Stimulated activated CD4-positive, alpha-beta T cell treated with anti-CD3 and anti-CD28 coated beads, Interleukin-12 subunit alpha, Interleukin-12 subunit beta, amount 100 ng/mL, for 48 hours (primary cell): ENCODE measurements at regions not wholly inside any gene's neighbourhood (a gene's known extent, or its start where the extent isn't known, plus 50 kb on each side); places are given as distances from the start of the nearest gene placed in this dataset.

Experiments
- DNase-seq, 3 donors: peaks; one replicate each; pipeline ENCODE4 v3.0.0-alpha.2; 2020; ENCODE audit warnings: low read depth in 2 of 3, low spot score in 1 of 3

DNA sequence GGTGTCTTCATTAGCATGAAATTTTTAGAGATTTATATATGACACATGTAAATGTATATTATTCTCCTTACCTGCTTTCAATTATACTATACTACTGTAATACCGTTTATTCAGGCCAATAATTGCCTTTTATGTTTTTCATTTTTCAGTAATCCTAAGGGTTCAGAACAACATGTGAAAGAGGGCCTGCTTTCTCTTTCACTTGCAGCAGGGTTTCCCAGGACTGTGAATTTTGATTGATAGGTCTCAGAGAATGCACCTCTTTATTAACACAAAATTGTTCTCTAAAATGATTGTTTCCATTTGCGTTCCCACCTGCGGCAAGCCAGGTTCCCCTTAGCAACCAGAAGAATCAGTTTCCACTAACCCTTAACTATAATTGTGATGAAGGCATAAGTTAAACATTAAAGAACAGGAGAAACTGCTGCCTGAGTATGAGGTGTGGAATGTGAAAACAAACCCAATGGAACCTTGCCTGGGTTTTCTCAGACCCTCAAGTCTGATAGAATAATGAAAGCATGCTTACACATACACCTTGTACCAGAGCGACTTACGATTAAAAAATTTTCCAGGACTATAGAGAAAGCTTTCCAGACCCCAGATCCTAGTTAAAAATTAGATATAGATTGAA lies 1591.2 kb upstream of the LRRTM1 start:
- DNase-seq = no peak

DNA sequence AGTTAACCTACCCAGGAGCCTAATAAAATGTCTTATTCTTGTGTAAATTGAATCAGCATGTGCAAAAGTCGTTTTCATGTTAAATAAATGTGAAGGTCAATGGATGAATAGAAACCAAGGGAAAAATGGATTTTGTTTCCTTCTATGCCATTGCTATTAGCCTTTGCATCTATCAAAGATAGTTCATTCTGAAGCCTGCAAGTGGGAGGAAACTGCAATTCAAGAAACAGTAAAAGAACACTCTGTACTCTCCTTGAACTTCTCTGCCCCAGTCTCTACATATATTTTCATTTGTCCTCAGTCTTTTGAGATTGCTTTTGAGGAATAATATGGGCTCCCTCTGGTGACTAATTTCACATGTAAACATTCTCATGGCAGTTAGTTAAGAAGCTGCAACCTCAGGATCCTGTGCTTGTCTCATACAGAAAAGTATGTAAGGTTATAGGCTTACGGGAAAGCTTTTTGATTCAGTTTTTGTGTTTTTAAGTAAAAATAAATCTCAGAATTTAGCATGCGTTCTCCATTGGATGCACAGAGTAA lies 1590.0 kb upstream of the LRRTM1 start:
- DNase-seq = no peak

DNA sequence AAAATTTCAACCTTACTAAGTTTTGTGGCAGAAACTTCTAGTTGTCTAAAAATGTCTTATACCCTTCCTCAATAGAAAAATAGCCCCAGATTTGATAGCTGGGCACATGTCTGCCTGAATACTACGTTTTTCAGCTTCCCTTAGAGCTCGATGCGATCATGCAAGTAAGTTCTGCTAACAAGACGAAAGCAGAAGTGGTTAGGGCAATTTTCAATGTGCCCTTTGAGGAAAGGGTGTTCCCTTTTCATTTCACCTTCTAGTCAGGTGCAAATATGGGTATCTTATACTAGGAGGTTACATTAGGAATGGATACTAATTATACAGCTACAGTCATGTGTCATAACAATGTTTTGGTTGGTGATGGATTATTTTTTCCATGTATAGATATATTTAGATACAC lies 1572.1 kb upstream of the LRRTM1 start:
- no peak for DNase-seq

DNA sequence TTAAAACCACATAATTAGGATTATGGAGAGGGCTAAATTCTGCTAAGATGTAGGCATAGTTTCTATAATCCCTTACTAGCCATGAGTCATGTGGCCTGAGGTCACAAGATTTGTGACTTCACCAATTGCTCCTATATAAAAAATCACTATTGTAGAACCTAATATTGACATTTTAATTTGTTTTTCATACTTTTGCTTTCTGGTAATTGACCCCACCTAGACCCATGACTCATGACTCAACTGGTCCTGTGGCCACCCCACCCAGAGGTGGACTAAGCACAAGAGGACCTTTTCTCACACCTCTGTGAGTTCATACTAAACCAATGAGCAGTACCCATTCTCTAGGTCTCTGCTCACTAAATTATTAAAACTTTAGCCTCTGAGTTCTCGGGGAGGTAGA lies 1567.5 kb upstream of the LRRTM1 start:
- DNase-seq = no peak

DNA sequence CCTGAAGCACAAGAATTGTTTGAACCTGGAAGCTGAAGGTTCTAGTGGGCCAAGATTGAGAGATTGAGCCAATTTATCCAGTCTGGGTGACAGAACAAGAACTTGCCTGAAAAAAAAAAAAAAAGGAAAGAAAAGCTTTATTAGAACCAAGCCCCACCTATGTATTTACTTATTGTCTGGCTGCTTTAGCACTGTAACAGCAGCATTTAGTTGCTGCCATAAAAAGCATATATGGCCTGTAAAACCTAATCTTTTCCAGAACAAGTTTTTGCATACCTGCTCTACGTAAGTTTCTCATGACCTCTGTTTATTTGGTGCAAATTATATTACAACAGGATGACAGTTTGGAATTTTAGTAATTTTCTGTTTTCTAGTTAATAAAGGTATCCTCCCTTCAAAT lies 1565.6 kb upstream of the LRRTM1 start:
- no peak for DNase-seq

DNA sequence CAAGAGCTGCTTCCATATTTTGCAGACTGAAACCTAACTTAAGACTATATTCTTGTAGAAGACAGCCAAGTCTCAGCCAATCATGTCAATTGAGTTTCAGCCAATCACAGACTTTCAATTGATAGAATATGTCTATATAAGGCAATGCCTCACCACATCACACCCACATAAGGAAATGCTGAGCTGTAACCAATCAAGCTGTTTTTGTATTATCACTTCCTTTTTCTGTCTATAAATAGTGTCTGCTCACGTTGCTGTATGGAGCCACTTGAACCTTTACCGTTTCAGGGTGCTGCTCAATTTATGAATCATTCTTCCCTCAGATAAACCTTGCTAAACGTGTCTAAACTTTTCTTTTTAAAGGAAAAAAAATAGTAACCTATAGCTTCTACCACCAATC lies 1554.4 kb upstream of the LRRTM1 start:
- no peak for DNase-seq

DNA sequence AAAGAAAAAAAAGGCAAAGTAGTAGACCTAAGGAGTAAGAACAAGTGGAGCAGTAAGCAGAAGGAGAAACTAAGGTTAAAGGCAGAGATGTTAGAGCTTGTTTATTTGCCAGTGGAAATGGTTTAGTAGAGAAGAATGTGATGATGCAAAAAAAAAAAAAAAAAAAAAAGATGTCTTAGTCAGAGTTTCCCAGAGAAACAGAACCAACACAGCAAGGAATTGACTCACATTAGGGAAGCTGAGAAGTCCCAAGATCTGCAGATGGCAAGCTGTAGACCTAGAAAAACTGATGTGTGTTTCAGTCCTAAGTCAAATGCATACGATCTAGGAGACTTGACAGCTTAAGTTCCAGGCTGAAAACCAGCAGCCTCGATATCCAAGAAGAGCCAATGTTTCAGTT lies 1548.8 kb upstream of the LRRTM1 start:
- DNase-seq = no peak

DNA sequence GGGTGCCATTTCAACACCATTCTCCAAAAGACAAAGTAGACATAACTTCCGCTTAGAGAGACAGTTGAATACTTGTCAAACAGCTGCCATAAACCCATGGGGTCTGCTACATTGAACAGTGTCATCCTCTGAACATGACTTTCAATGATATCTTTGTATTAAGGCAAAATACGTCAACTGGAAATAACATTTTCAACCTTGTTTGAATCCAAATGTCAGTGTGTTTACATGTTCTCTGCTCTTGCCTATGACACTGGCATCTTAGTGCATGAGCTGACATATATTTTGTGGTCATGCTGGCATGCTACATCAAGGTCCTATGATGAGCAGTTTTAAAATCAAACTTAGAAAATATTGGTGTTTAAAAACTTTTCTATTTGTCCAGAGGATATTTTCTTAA lies 1548.1 kb upstream of the LRRTM1 start:
- DNase-seq = no peak

DNA sequence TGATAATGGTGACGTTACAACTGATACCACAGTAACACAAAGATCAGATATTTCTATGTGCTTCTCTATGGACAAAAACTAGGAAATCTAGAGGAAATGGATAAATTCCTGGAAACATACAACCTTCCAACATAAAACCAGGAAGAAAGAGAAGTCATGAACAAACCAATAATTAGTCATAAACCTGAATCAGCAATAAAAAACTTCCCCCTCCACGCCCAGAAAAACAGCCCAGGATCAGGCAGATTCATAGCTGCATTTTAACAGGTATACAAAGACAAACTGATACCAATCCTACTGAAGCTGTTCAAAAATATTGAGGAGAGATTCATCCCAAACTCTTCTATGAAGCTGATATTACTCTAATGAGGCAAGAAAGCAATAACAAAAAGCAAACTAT lies 1535.2 kb upstream of the LRRTM1 start:
- no peak for DNase-seq

DNA sequence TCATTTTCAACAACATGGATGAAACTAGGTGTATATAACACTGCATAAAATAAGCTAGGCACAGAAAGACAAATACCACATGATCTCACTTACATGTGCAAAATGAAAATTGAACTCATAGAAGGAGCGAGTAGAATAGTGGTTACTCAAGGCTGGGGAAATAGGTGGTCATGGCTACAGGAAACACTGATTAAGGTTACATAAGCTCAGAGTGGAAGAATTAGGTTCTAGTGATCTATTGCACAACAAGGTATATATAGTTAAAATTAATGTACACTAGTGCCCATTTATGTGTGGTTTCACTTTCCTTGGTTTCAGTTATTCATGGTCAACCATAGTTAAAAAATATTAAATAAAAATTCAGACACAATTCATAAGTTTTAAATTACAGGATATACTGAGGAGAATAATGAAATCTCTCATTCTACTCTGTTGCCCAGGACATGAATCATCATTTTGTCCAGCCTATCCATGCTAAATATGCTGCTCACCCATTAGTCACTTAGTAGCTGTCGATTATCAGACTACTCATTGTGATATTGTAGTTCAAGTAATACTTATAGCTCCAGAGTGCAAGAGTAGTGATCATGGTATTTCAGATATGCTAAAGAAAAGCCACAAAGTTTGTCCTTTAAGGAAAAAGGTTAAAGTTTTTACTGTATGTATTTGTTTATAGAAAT lies 1530.9 kb upstream of the LRRTM1 start:
- DNase-seq = no peak

DNA sequence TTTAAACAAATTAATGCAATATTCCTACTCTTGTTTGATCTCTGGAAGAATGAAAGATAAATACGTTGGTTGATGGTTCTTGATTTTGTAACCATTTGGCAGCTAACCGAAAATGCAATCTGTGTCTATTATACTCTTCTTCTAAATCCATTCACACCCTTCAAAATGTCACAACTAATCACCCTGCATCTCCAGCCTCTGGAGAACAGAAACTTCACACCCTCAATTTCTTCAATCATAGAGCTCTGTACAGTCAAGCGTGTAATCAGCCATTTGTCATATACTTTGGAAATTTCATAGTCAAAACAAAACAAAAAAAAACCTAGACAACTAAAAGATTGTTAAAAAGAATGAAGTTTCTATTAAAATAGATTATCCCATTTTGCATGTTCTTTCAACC lies 1482.3 kb upstream of the LRRTM1 start:
- DNase-seq = no peak

DNA sequence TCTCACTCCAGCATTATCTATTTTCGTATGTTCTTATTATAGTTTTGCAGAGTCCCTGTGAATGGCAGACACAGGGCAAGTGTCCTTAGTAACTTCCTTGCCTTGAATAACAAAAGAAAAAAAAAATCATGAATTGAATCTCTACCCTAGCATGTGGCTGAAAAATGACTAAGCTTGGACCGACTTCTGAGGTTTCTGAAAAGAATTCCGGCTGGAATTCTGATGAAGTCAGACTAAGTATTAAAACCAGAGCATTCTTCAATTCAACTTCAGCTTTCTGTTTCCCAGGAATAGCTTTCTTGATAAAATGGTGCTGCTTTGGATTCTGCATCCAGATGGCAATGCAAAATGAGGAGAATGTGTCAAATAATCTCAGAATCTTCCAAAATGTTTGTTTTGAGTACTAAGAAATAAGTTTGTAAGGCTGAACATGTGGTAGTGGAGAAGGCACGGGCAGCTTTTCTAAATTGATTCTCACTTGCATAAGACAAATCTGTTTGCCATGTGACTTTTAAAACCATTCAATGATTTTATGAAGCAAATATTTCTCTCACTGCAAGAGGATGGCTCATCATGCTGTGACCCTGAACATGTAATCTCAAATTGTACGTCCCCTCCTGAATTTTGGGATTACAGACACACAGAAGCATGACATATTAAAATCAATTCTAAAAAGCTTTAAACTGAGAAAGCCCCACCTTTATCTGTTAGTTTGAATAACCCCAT lies 1462.8 kb upstream of the LRRTM1 start:
- no peak for DNase-seq

DNA sequence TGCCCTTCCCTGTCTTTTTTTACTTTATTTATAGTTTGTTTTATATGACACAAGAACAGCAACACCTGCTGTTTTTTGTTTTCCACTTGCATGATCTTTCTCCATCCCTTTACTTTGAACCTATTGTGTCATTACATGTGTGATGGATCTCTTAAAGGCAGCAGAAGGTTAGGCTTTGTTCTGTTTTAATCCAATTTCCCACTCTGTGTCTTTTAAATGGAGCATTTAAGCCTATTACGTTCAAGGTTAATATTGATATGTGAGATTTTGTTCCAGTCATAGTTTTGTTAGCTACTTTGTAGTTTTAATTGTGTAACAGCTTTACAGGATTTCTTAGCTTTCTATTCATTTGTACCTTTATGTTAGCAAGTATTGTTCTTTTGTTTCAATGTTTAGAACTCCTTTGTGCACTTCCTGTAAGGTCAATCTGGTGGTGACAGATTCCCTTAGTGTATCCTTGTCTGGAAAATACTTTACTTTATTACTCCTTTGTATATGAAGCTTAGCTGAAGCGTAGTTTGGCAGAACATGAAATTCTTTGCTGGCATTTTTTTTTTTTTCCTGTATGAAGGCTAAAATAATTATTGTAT lies 1443.0 kb upstream of the LRRTM1 start:
- DNase-seq = no peak

DNA sequence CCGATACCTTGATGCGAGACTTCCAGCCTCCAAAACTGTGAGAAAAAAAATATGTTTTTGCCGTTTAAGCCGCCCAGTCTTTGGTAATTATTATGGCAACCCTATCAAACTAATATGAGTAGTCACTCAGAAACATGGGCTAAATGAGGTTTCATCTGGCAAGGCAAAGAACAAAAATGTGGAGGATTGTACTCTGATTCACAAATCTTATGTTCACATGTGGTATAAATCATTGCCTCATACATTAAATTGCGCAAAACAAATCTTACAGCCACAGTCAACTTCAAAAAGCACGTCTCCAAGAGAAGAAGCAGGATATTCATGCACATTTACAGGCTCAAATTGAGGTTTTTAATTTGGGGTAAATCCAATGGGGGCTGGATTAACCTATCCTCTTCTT lies 1435.4 kb upstream of the LRRTM1 start:
- no peak for DNase-seq

DNA sequence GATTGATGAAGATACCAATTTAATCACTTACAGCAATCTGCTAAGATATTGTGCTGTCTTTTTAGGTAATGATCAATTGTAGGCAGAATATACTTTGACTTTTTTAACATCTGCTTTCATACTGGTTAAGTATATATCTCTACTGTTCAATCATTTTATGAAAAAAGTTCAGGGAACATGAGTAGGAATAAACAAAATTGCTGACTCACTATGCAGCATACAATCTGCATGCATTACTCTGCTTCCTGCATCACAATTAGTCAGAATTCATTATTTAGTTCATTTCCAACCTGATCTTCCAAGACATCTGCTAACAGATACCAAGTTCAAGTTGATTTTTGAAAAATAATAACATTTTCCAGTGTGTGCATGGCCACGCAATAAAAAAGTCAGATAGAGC lies 1430.4 kb upstream of the LRRTM1 start:
- DNase-seq = no peak

DNA sequence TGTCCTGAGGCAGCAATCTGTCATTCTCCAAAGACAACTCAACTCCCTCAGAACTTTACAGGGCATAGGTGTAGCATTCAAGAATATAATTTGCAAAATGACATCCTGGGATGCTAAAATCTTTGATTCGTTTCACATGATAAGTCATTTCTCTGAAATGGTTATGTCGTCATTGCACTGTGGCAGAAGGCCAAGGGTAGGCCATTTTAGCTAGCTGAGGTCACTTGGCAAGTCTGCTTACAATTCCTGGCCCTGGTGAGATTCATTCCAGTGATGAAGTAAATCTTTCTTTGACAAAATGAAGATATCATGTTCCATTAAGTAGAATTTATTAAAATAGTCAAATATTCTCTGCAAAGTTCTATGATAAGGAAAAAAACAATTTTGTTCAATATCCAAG lies 1410.3 kb upstream of the LRRTM1 start:
- no peak for DNase-seq

DNA sequence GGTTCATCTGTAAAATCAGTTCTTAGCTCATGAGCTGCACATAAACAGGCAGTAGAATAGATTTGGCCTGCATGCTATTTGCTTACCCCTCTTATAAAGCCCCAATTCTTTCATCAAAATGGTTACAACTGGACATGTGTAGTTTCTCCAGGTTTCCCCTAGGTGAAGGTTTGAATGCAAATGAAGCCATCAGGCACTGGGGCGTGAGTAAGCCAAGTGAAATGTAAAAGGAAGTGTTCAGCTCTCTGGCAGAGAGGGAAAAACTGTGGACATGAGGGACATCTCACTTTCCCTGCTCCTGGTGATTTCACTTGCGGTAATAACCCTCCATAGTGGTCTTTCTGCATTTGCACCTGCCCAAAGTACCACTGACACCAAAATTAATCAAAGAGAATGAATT lies 1402.3 kb upstream of the LRRTM1 start:
- no peak for DNase-seq

DNA sequence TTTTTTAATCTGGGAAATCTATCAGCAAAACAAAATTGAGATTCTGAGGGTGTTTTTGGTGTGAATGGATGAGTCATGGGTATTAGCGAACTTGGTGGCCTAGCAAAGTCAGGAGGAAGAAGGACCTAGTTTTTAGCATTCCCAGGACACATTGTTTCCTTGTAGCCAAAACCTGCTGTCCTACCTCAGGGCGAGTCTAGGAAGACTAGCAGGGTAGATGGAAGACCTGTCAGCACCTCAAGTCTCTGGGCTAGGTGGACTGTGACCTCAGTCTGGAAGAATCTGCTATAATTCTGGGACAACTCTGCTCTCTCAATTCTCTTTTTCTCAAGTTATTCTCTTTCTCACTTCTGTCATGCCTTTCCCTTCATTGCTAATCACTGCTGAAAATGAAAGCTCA lies 1399.3 kb upstream of the LRRTM1 start:
- no peak for DNase-seq

DNA sequence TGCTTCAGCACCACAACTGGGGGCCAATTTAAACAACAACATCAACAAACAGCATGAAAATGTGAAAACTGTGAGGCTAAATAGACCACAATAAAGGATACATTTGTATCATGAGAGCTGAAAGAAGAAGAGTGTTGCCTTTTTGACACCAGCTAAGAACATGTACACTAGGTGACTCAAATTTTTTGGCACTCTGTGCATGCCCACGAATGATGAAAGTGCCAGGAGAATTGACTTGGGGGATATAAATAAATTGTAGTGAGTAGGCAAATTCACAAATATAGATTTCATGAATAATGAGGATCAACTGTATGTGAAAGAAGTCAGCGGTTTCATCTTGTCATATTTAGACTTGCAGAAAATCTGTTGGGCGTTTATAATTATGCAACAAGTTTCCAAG lies 1388.0 kb upstream of the LRRTM1 start:
- no peak for DNase-seq

DNA sequence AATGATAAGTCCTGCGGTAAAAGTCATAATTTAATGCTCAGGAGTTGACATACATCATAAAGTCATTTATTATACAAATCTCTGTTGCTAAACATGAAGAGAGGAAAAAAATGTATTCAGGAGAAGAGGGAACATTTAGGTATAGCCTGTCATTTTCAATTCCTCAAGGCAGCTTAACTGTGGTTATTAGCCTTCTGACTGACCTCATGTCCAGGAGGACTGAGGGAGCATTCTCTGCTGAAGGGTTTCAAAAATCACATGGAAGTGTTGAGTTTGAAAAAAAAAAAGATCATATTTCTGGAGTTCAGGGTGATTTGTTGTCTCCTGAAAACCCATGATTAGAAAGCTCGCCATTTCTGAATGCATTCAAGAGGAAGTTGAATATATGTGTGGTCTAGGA lies 1371.1 kb upstream of the LRRTM1 start:
- DNase-seq = no peak

DNA sequence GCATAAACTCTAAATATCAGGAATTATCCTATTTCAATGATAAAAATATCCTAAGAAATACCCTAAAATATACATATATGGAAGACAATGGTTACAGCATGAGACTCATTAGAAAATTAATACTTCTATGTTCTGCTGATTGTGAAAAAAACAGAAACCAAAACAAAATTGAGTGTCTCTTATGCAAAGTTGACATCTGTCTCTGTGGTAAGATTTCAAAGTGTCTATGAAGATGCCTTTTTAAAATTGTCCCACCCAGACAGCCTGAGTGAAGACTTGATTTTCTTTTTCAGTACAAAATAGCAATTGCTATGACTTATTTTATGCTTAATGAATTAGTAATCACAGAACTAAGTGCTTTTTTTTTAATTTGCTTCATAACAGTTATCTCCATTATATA lies 1368.4 kb upstream of the LRRTM1 start:
- no peak for DNase-seq

DNA sequence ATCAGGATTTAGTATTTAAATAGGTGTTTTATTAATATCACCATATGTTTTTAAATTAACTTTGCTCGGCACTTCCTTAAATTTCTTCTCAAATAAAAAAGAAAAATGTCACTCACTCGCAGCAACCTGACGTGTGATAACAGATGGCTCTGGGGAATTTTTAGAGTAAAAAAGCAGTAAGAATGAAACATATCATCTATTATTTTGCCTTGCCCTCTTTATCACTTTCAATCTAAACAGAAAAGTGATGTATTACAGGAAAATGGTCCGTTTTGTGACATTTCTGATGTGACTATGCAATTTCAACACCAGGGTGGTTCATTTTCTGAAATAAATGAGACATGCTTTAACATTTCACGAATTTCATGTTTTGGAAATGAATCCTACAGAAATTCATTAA lies 1368.0 kb upstream of the LRRTM1 start:
- DNase-seq = no peak
